MM.1S (cell line): ENCODE measurements at regions not wholly inside any gene's neighbourhood (a gene's known extent, or its start where the extent isn't known, plus 50 kb on each side); places are given as distances from the start of the nearest gene placed in this dataset.

ENCODE experiments used
- CTCF ChIP-seq: fragments of 300-600 bp; sonication (generic); IDR thresholded peaks from 2 replicates; pipeline ENCODE4 v1.5.1; 2016; ENCODE audit warnings: antibody characterized with exemption, low read length, mixed read lengths
- EZH2 ChIP-seq: fragments of 300-600 bp; sonication (generic); optimal IDR thresholded peaks from 2 replicates; pipeline ENCODE3; 2017; ENCODE audit warnings: low read depth, mild to moderate bottlenecking, antibody characterized with exemption, low read length, mixed read lengths
- EZH2phosphoT487 ChIP-seq: fragments of 300-600 bp; sonication (generic); IDR thresholded peaks from 2 replicates; pipeline ENCODE4 v1.6.1; 2018; ENCODE audit warnings: antibody characterized with exemption, low read length

- TF ChIP-seq CTCF (no peak), EZH2phosphoT487 (no peak), EZH2 (no peak)
These were observed 472.8 kb upstream of the ADARB2 start for GRCh38 chr10:2210088-2210487.
